ENCODE measurements at regions not wholly inside any gene's neighbourhood (a gene's known extent, or its start where the extent isn't known, plus 50 kb on each side); places are given as distances from the start of the nearest gene placed in this dataset.

- Histone ChIP-seq H3K27me3 (no peaks in the 10 kb centered on the region), H3K4me3 (no peak overlapping the region), H3K9me3 (no peaks in the 10 kb centered on the region), H3K36me3 (ENCODE audit: low read depth, missing control alignments) (no peaks in the 10 kb centered on the region), H3K27ac (no peak overlapping the region), H3K4me1 (no peaks in the 10 kb centered on the region)
- intact Hi-C loops (cut with DNase I; ENCODE audit: low total_unique reads) = no loop called here
- no peak for DNase-seq
- WGBS, 2 donors = 90 to 91% methylated on average over 18 to 19 of the region's 19 CpGs
- TF ChIP-seq POLR2A (IDR thresholded peaks at IDR 0.05) (no peak), CTCF (IDR thresholded peaks at IDR 0.05) (no peak)
Measured at GRCh38 chr16:86203557-86204275, 304.8 kb downstream of the IRF8 start.

- TF ChIP-seq CTCF (IDR thresholded peaks at IDR 0.05) (no peak), POLR2A (IDR thresholded peaks at IDR 0.05) (no peak)
- H3K4me1 ChIP-seq = no peaks in the 10 kb centered on the region
- no peak overlapping the region for H3K27ac ChIP-seq
- H3K27me3 ChIP-seq = no peaks in the 10 kb centered on the region
- DNase-seq = no peak
- no peaks in the 10 kb centered on the region for H3K9me3 ChIP-seq
- WGBS, 2 donors = 80 to 86% methylated on average over 16 of the region's 16 CpGs
- H3K4me3 ChIP-seq = no peak overlapping the region
- intact Hi-C loops (cut with DNase I; ENCODE audit: low total_unique reads) = no loop called here
- no peaks in the 10 kb centered on the region for H3K36me3 ChIP-seq (ENCODE audit: low read depth, missing control alignments)
Measured at GRCh38 chr16:86205521-86206245, 304.6 kb upstream of the FOXF1 start.

GRCh38 chr16:86207350-86207749 lies 303.0 kb upstream of the FOXF1 start:
- TF ChIP-seq CTCF (IDR thresholded peaks at IDR 0.05) = no peak
- TF ChIP-seq POLR2A (IDR thresholded peaks at IDR 0.05) = no peak
- no peaks in the 10 kb centered on the region for H3K36me3 ChIP-seq (ENCODE audit: low read depth, missing control alignments)
- no peak overlapping the region for H3K27ac ChIP-seq
- no peak overlapping the region for H3K4me3 ChIP-seq
- no peak for DNase-seq
- no peaks in the 10 kb centered on the region for H3K9me3 ChIP-seq
- 78 to 80% methylated on average over 5 of the region's 5 CpGs for WGBS, 2 donors
- no peaks in the 10 kb centered on the region for H3K27me3 ChIP-seq
- intact Hi-C loops (cut with DNase I; ENCODE audit: low total_unique reads) = no loop called here
- no peaks in the 10 kb centered on the region for H3K4me1 ChIP-seq

GRCh38 chr16:86209202-86209601 lies 301.1 kb upstream of the FOXF1 start:
- Histone ChIP-seq H3K36me3 (ENCODE audit: low read depth, missing control alignments) (no peaks in the 10 kb centered on the region), H3K4me3 (no peak overlapping the region), H3K4me1 (peaks cover under 1% of the 10 kb centered on the region), H3K27me3 (no peaks in the 10 kb centered on the region), H3K9me3 (no peaks in the 10 kb centered on the region), H3K27ac (no peak overlapping the region)
- 65 to 76% methylated on average over 2 of the region's 2 CpGs for WGBS, 2 donors
- intact Hi-C loops (cut with DNase I; ENCODE audit: low total_unique reads) = no loop called here
- DNase-seq = no peak
- TF ChIP-seq POLR2A (IDR thresholded peaks at IDR 0.05) (no peak), CTCF (IDR thresholded peaks at IDR 0.05) (no peak)

All from testis (tissue), 2 donors.